HepG2 (cell line): ENCODE measurements at regions not wholly inside any gene's neighbourhood (a gene's known extent, or its start where the extent isn't known, plus 50 kb on each side); places are given as distances from the start of the nearest gene placed in this dataset.

Experiments used
- ATAC-seq: fragments of 200-7000 bp; cut with Tn5 transposase; 3 replicates; pipeline ENCODE4 v1.9.1; 2020; ENCODE audit warnings: mild to moderate bottlenecking, moderate library complexity
- BruUV-seq: library from RNA; stranded (reverse); fragments of 400-500 nt; replicated peaks from 2 replicates; lab custom pipeline; 2021; lab: Mats Ljungman, UMichigan
- CTCF ChIA-PET: fragments of 300-600 bp; formaldehyde crosslinking; extraction: SDS; loops from one replicate; lab custom pipeline; 2021; ENCODE audit warnings: low total read pairs, inconsistent platforms, low intra/inter-chr PET ratio; lab: Yijun Ruan, JAX
- POLR2A ChIA-PET: fragments of 350-600 bp; sonication (Branson Sonifier 250); formaldehyde crosslinking; loops from one replicate; lab custom pipeline; 2020; ENCODE audit warnings: antibody characterized with exemption, inconsistent platforms; lab: Yijun Ruan, JAX
- DNase-seq: peaks from one replicate; pipeline ENCODE4 v3.0.0-alpha.2; 2015; ENCODE audit warnings: low spot score
- FAIRE-seq: peaks from 3 replicates; lab custom pipeline; 2011; peaks lifted over from hg19 to GRCh38; lab: Jason Lieb, UNC
- H2AFZ ChIP-seq: one replicate; pipeline ENCODE4 v1.6.1; 2011; ENCODE audit warnings: low read length, inconsistent platforms
- H3K27ac ChIP-seq: fragments of 300-600 bp; 3 replicates; pipeline ENCODE4 v1.8.0; 2011; ENCODE audit warnings: mixed run types, mild to moderate bottlenecking, mixed read lengths, low read length, inconsistent platforms; ENCODE audit not compliant: insufficient read depth; ENCODE audit errors: extremely low read length
- H3K27me3 ChIP-seq, 2 experiments: fragments of 200-600 bp in 1 of 2; 2 replicates in 1 of 2; 3 replicates in 1 of 2; pipeline versions ENCODE4 v1.6.0 to v1.8.0; 2011; ENCODE audit warnings: low read length in 2 of 2, mild to moderate bottlenecking in 2 of 2, moderate library complexity in 2 of 2, inconsistent platforms in 1 of 2; ENCODE audit not compliant: insufficient read depth in 2 of 2, control insufficient read depth in 1 of 2
- H3K36me3 ChIP-seq, 2 experiments: fragments of 200-600 bp in 1 of 2; replicated peaks in 1 of 2; 2 replicates in 1 of 2; 3 replicates in 1 of 2; pipeline versions ENCODE4 v1.5.1 to v1.8.0; 2011; ENCODE audit warnings: low read length in 2 of 2, inconsistent platforms in 1 of 2; ENCODE audit not compliant: insufficient read depth in 2 of 2, control insufficient read depth in 1 of 2
- H3K4me1 ChIP-seq: 2 replicates; pipeline ENCODE4 v1.5.1; 2012; ENCODE audit warnings: low read length, inconsistent platforms; ENCODE audit not compliant: insufficient read depth
- H3K4me2 ChIP-seq: 2 replicates; pipeline ENCODE4 v1.6.0; 2011; ENCODE audit warnings: low read depth, low read length, inconsistent platforms
- H3K4me3 ChIP-seq, 3 experiments: fragments of 200-600 bp in 1 of 3; sonication (generic), shearing (Covaris generic) in 1 of 3; replicated peaks in 1 of 3; 2 replicates each; pipeline ENCODE4 v1.5.1; 2011 to 2016; ENCODE audit warnings: low read length in 3 of 3, inconsistent platforms in 2 of 3, low read depth in 2 of 3, mild to moderate bottlenecking in 2 of 3, control low read depth in 1 of 3, mixed read lengths in 1 of 3; ENCODE audit not compliant: insufficient read depth in 1 of 3
- H3K79me2 ChIP-seq: one replicate; pipeline ENCODE4 v1.6.1; 2011; ENCODE audit warnings: low read length, inconsistent platforms; ENCODE audit not compliant: insufficient read depth
- H3K9ac ChIP-seq: 2 replicates; pipeline ENCODE4 v1.6.0; 2011; ENCODE audit warnings: mild to moderate bottlenecking, low read depth, low read length, inconsistent platforms; ENCODE audit not compliant: insufficient read depth
- H3K9me3 ChIP-seq: 2 replicates; pipeline ENCODE4 v1.5.1; 2012; ENCODE audit warnings: mild to moderate bottlenecking, low read length
- H4K20me1 ChIP-seq: 2 replicates; pipeline ENCODE4 v1.6.0; 2011; ENCODE audit warnings: inconsistent platforms, mild to moderate bottlenecking, low read length, moderate library complexity; ENCODE audit not compliant: insufficient read depth
- AKNA ChIP-seq: sonication (generic); formaldehyde crosslinking; IDR thresholded peaks from 2 replicates; pipeline ENCODE4 v1.4.0; 2020; ENCODE audit warnings: missing genetic modification reagents, borderline replicate concordance
- ATF1 ChIP-seq: IDR thresholded peaks from 2 replicates; pipeline ENCODE4 v1.6.1; 2016; ENCODE audit warnings: mild to moderate bottlenecking, control low read depth
- MYNN ChIP-seq: sonication (generic); formaldehyde crosslinking; IDR thresholded peaks from 2 replicates; pipeline ENCODE4 v1.4.0; 2020; ENCODE audit warnings: mild to moderate bottlenecking, low read depth, missing genetic modification reagents
- PCBP1 ChIP-seq: fragments of 200-400 bp; formaldehyde crosslinking; IDR thresholded peaks from 2 replicates; pipeline ENCODE4 v1.6.1; 2017; ENCODE audit warnings: mild to moderate bottlenecking, low read depth, low read length, borderline replicate concordance
- PRMT3 ChIP-seq: sonication (generic); formaldehyde crosslinking; IDR thresholded peaks from 2 replicates; pipeline ENCODE4 v1.8.1; 2022; ENCODE audit warnings: low read depth, mild to moderate bottlenecking, moderate library complexity, missing genetic modification reagents, borderline replicate concordance
- SATB2 ChIP-seq: sonication (generic); formaldehyde crosslinking; IDR thresholded peaks from 2 replicates; pipeline ENCODE4 v1.5.0; 2020; ENCODE audit warnings: missing genetic modification reagents
- ZNF276 ChIP-seq: sonication (generic); formaldehyde crosslinking; IDR thresholded peaks from 2 replicates; pipeline ENCODE4 v1.4.0; 2020; ENCODE audit warnings: mild to moderate bottlenecking, low read depth, missing genetic modification reagents
- ZNF30 ChIP-seq: sonication (generic); formaldehyde crosslinking; IDR thresholded peaks from 2 replicates; pipeline ENCODE4 v1.5.0; 2020; ENCODE audit warnings: mild to moderate bottlenecking, missing genetic modification reagents
- ZNF335 ChIP-seq: sonication (generic); formaldehyde crosslinking; IDR thresholded peaks from 2 replicates; pipeline ENCODE4 v1.4.0; 2020; ENCODE audit warnings: missing genetic modification reagents
- ZNF564 ChIP-seq: sonication (generic); formaldehyde crosslinking; IDR thresholded peaks from 2 replicates; pipeline ENCODE4 v1.8.1; 2023; ENCODE audit warnings: mild to moderate bottlenecking, missing genetic modification reagents
- ZNF629 ChIP-seq: sonication (generic); formaldehyde crosslinking; conservative IDR thresholded peaks from 2 replicates; pipeline ENCODE4 v1.5.0; 2020; ENCODE audit warnings: missing genetic modification reagents
- ZNF883 ChIP-seq: sonication (generic); formaldehyde crosslinking; IDR thresholded peaks from 2 replicates; pipeline ENCODE4 v1.5.1; 2020; ENCODE audit warnings: mild to moderate bottlenecking, missing genetic modification reagents; ENCODE audit errors: not compliant biosample characterization
- in situ Hi-C: cut with HindIII; loops from 2 replicates; pipeline ENCODE4 v1.10.0; 2017; ENCODE audit warnings: low pct_unique_long_range_greater_than_20kb; ENCODE audit not compliant: extremely low pct_ligation_motif_present
- intact Hi-C: fragments of 100-400 bp; cut with micrococcal nuclease; formaldehyde crosslinking; loops from one replicate; pipeline ENCODE4 v1.10.0; 2022; ENCODE audit not compliant: unreplicated experiment
- TF ChIP-seq, protein P1 (sequence below): sonication (generic); formaldehyde crosslinking; IDR thresholded peaks from 2 replicates; pipeline ENCODE4 v1.4.0; 2020; ENCODE audit warnings: missing genetic modification reagents
- TF ChIP-seq, protein P2 (sequence below): sonication (generic); formaldehyde crosslinking; IDR thresholded peaks from 2 replicates; pipeline ENCODE4 v1.4.0; 2020; ENCODE audit warnings: missing genetic modification reagents

- Histone ChIP-seq H3K4me1 (no peaks in the 10 kb centered on the region), H3K79me2 (no peaks in the 10 kb centered on the region), H2AFZ (no peak overlapping the region), H4K20me1 (no peaks in the 10 kb centered on the region), H3K4me3 (no peak overlapping the region), H3K36me3 (no peaks in the 10 kb centered on the region), H3K27ac (no peak overlapping the region), H3K27me3 (no peaks in the 10 kb centered on the region), H3K9ac (no peak overlapping the region), H3K9me3 (peaks cover 37% of the 10 kb centered on the region), H3K4me2 (no peak overlapping the region)
- CTCF ChIA-PET, result no interaction called here
- no peak for TF ChIP-seq ZNF883 (CRISPR knock-in tag)
- TF ChIP-seq ATF1, result no peak
- TF ChIP-seq PCBP1, result no peak
- TF ChIP-seq ZNF629 (CRISPR knock-in tag), result no peak
- no peak for TF ChIP-seq SATB2 (CRISPR knock-in tag)
- TF ChIP-seq, protein P1, sequence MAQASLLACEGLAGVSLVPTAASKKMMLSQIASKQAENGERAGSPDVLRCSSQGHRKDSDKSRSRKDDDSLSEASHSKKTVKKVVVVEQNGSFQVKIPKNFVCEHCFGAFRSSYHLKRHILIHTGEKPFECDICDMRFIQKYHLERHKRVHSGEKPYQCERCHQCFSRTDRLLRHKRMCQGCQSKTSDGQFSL (CRISPR knock-in tag), result no peak
- TF ChIP-seq, protein P2, sequence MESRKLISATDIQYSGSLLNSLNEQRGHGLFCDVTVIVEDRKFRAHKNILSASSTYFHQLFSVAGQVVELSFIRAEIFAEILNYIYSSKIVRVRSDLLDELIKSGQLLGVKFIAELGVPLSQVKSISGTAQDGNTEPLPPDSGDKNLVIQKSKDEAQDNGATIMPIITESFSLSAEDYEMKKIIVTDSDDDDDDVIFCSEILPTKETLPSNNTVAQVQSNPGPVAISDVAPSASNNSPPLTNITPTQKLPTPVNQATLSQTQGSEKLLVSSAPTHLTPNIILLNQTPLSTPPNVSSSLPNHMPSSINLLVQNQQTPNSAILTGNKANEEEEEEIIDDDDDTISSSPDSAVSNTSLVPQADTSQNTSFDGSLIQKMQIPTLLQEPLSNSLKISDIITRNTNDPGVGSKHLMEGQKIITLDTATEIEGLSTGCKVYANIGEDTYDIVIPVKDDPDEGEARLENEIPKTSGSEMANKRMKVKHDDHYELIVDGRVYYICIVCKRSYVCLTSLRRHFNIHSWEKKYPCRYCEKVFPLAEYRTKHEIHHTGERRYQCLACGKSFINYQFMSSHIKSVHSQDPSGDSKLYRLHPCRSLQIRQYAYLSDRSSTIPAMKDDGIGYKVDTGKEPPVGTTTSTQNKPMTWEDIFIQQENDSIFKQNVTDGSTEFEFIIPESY, result no peak
- TF ChIP-seq AKNA, result no peak
- TF ChIP-seq ZNF564 (CRISPR knock-in tag), result no peak
- no peak for TF ChIP-seq ZNF276 (CRISPR knock-in tag)
- no peak for TF ChIP-seq ZNF30 (CRISPR knock-in tag)
- no peak for TF ChIP-seq MYNN (CRISPR knock-in tag)
- TF ChIP-seq PRMT3 (CRISPR knock-in tag), result no peak
- TF ChIP-seq ZNF335 (CRISPR knock-in tag), result no peak
- in situ Hi-C loops (no loop called here), intact Hi-C loops (no loop called here)
- no TSS peak for BruUV-seq
- POLR2A ChIA-PET, result no interaction called here
- ATAC-seq (no peak), DNase-seq (no peak), FAIRE-seq (no peak)
Measured at GRCh38 chr4:153877898-153878297, 89.0 kb upstream of the SFRP2 start.
